Liver (tissue), 8 donors: ENCODE measurements at regions not wholly inside any gene's neighbourhood (a gene's known extent, or its start where the extent isn't known, plus 50 kb on each side); places are given as distances from the start of the nearest gene placed in this dataset.

Source experiments
- DNase-seq: peaks from one replicate; pipeline ENCODE4 v3.0.0-alpha.2; 2017; ENCODE audit warnings: low spot score
- H3K27ac ChIP-seq, 2 donors: one replicate each; pipeline ENCODE4 v1.7.0; 2013; ENCODE audit warnings: inconsistent platforms in 2 of 2, low read length in 2 of 2, control low read depth in 1 of 2, low read depth in 1 of 2, mild to moderate bottlenecking in 1 of 2
- H3K27me3 ChIP-seq, 4 donors: one replicate each; pipeline versions ENCODE4 v1.6.1 to v1.7.0; 2013; ENCODE audit warnings: low read length in 3 of 4, inconsistent platforms in 1 of 4, mild to moderate bottlenecking in 1 of 4, moderate library complexity in 1 of 4; ENCODE audit not compliant: control insufficient read depth in 4 of 4, insufficient read depth in 4 of 4
- H3K36me3 ChIP-seq, 4 donors: one replicate each; pipeline versions ENCODE4 v1.6.1 to v1.7.0; 2013; ENCODE audit warnings: low read length in 3 of 4, mild to moderate bottlenecking in 3 of 4, low read depth in 1 of 4, moderate library complexity in 1 of 4; ENCODE audit not compliant: control insufficient read depth in 4 of 4, insufficient read depth in 3 of 4
- H3K4me1 ChIP-seq, 4 donors: one replicate each; pipeline versions ENCODE4 v1.6.1 to v1.7.0; 2013; ENCODE audit warnings: low read length in 3 of 4, mild to moderate bottlenecking in 3 of 4, moderate library complexity in 1 of 4; ENCODE audit not compliant: control insufficient read depth in 4 of 4, insufficient read depth in 4 of 4
- H3K4me3 ChIP-seq, 3 donors: one replicate each; pipeline versions ENCODE4 v1.6.1 to v1.7.0; 2013; ENCODE audit warnings: low read length in 3 of 3, control low read depth in 1 of 3, low read depth in 1 of 3, mild to moderate bottlenecking in 1 of 3
- H3K9ac ChIP-seq, 2 donors: one replicate each; pipeline ENCODE4 v1.7.0; 2013; ENCODE audit warnings: low read length in 2 of 2, mild to moderate bottlenecking in 2 of 2, moderate library complexity in 2 of 2, control low read depth in 1 of 2, low read depth in 1 of 2
- H3K9me3 ChIP-seq, 4 donors: one replicate each; pipeline versions ENCODE4 v1.6.1 to v1.7.0; 2013; ENCODE audit warnings: low read length in 3 of 4; ENCODE audit not compliant: control insufficient read depth in 4 of 4
- FOXA1 ChIP-seq: IDR thresholded peaks from 2 replicates; pipeline ENCODE4 v1.6.1; 2016; ENCODE audit warnings: antibody characterized with exemption
- GABPA ChIP-seq, 2 donors: IDR thresholded peaks in 1 of 2; conservative IDR thresholded peaks in 1 of 2; 2 replicates each; pipeline ENCODE4 v1.6.1; 2016; ENCODE audit warnings: antibody characterized with exemption in 2 of 2, mild to moderate bottlenecking in 1 of 2, moderate library complexity in 1 of 2
- HNF4A ChIP-seq, 2 donors: conservative IDR thresholded peaks; 2 replicates each; pipeline ENCODE4 v1.6.1; 2016; ENCODE audit warnings: antibody characterized with exemption in 2 of 2, mild to moderate bottlenecking in 2 of 2
- HNF4G ChIP-seq: IDR thresholded peaks from 2 replicates; pipeline ENCODE4 v1.6.1; 2016; ENCODE audit warnings: antibody characterized with exemption
- JUND ChIP-seq, 2 donors: IDR thresholded peaks; 2 replicates each; pipeline ENCODE4 v1.6.1; 2016; ENCODE audit warnings: antibody characterized with exemption in 2 of 2
- MAX ChIP-seq: IDR thresholded peaks from 2 replicates; pipeline ENCODE4 v1.6.1; 2016; ENCODE audit warnings: antibody characterized with exemption
- NR2F2 ChIP-seq: IDR thresholded peaks from 2 replicates; pipeline ENCODE4 v1.6.1; 2016; ENCODE audit warnings: antibody characterized with exemption
- RAD21 ChIP-seq, 2 donors: IDR thresholded peaks; 2 replicates each; pipeline ENCODE4 v1.6.1; 2016; ENCODE audit warnings: antibody characterized with exemption in 2 of 2, mild to moderate bottlenecking in 2 of 2
- RXRA ChIP-seq, 2 donors: IDR thresholded peaks; 2 replicates each; pipeline ENCODE4 v1.6.1; 2017 to 2018; ENCODE audit warnings: antibody characterized with exemption in 2 of 2, mild to moderate bottlenecking in 1 of 2
- SP1 ChIP-seq: IDR thresholded peaks from 2 replicates; pipeline ENCODE4 v1.6.1; 2018; ENCODE audit warnings: antibody characterized with exemption, mild to moderate bottlenecking
- YY1 ChIP-seq: IDR thresholded peaks from 2 replicates; pipeline ENCODE4 v1.6.1; 2016; ENCODE audit warnings: antibody characterized with exemption, mild to moderate bottlenecking
- WGBS: extraction: QIAGEN DNeasy Blood & Tissue Kit; methylation state at CpG from one replicate; pipeline ENCODE4 v1.1.7; 2013; 5-methylcytosine and 5-hydroxymethylcytosine counted together
- TF ChIP-seq, protein P1 (sequence below): fragments of 150-350 bp; IDR thresholded peaks from 2 replicates; pipeline ENCODE4 v1.5.1; 2017; ENCODE audit warnings: improper control_type of control experiment, low read depth, low read length; ENCODE audit not compliant: missing input control
- TF ChIP-seq, protein P2 (sequence below): IDR thresholded peaks from 2 replicates; pipeline ENCODE4 v1.6.1; 2016; ENCODE audit warnings: antibody characterized with exemption, mild to moderate bottlenecking
- TF ChIP-seq, protein P3 (sequence below): IDR thresholded peaks from 2 replicates; pipeline ENCODE4 v1.6.1; 2016; ENCODE audit warnings: antibody characterized with exemption
- donor health status: healthy.
- donor health status: healthy.
- donor health status: healthy.
- donor health status: healthy.
- donor health status: healthy.

DNA sequence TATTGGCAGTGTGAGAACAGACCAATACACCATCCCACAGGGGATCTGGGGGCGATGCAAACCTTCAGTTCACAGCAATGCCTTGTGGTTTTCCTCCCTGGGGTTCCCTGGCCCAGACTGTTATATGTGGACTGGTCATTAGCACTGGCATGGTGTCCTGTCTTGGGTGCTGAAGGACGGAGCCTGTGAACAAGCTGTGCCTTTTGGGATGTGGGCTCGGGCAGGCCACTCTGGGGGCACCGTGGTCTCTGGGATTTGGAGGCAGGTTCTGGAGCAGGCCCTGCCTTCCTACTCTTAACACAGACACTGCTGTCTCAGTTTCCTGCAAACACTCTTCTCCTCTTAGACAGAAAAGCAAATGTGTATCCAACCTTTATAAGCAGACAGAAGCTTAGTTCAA is 93.0 kb upstream of the ADRA2C start:
- WGBS, result 85% methylated on average over 4 of the region's 4 CpGs
- Histone ChIP-seq H3K27me3 (peaks cover 0 to 3% (median 0%) of the 10 kb centered on the region in 4 donors), H3K4me1 (no peaks in the 10 kb centered on the region), H3K27ac (no peak overlapping the region), H3K4me3 (no peak overlapping the region), H3K9me3 (no peaks in the 10 kb centered on the region), H3K36me3 (no peaks in the 10 kb centered on the region), H3K9ac (no peak overlapping the region)
- DNase-seq, result no peak
- no peak for TF ChIP-seq MAX
- TF ChIP-seq HNF4A (conservative IDR thresholded peaks at IDR 0.05), result no peak
- TF ChIP-seq FOXA1, result no peak
- no peak for TF ChIP-seq GABPA (IDR thresholded peaks at IDR 0.05 in 1 of 2, conservative IDR thresholded peaks at IDR 0.05 in 1 of 2)
- no peak for TF ChIP-seq NR2F2
- TF ChIP-seq, protein P1, sequence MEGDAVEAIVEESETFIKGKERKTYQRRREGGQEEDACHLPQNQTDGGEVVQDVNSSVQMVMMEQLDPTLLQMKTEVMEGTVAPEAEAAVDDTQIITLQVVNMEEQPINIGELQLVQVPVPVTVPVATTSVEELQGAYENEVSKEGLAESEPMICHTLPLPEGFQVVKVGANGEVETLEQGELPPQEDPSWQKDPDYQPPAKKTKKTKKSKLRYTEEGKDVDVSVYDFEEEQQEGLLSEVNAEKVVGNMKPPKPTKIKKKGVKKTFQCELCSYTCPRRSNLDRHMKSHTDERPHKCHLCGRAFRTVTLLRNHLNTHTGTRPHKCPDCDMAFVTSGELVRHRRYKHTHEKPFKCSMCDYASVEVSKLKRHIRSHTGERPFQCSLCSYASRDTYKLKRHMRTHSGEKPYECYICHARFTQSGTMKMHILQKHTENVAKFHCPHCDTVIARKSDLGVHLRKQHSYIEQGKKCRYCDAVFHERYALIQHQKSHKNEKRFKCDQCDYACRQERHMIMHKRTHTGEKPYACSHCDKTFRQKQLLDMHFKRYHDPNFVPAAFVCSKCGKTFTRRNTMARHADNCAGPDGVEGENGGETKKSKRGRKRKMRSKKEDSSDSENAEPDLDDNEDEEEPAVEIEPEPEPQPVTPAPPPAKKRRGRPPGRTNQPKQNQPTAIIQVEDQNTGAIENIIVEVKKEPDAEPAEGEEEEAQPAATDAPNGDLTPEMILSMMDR, result no peak
- TF ChIP-seq RAD21 (IDR thresholded peaks at IDR 0.05), result no peak
- no peak for TF ChIP-seq JUND (IDR thresholded peaks at IDR 0.05)

DNA sequence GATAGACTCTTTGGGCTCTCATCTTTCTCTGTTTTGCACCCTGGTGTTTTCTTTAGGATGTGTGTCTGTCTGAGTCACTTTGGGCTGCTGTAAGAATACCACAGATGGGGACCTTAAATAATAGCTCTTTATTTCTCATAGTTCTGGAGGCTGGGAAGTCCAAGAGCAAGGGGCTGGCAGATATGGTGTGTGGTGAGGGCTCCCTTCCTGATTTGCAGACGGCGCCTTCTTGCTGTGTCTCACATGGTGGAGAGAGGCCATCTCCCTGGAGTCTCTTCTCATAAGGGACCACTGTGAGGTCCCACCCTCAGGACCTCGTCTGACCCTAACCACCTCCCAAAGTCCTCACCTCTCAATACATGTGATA is 93.7 kb upstream of the ADRA2C start:
- WGBS, result 93% methylated on average over 3 of the region's 3 CpGs
- Histone ChIP-seq H3K9ac (no peak overlapping the region), H3K36me3 (no peaks in the 10 kb centered on the region), H3K27ac (no peak overlapping the region), H3K27me3 (peaks cover 0 to 3% (median 0%) of the 10 kb centered on the region in 4 donors), H3K9me3 (peaks cover 0 to 1% (median 0%) of the 10 kb centered on the region in 4 donors), H3K4me3 (no peak overlapping the region), H3K4me1 (no peaks in the 10 kb centered on the region)
- TF ChIP-seq, protein P2, sequence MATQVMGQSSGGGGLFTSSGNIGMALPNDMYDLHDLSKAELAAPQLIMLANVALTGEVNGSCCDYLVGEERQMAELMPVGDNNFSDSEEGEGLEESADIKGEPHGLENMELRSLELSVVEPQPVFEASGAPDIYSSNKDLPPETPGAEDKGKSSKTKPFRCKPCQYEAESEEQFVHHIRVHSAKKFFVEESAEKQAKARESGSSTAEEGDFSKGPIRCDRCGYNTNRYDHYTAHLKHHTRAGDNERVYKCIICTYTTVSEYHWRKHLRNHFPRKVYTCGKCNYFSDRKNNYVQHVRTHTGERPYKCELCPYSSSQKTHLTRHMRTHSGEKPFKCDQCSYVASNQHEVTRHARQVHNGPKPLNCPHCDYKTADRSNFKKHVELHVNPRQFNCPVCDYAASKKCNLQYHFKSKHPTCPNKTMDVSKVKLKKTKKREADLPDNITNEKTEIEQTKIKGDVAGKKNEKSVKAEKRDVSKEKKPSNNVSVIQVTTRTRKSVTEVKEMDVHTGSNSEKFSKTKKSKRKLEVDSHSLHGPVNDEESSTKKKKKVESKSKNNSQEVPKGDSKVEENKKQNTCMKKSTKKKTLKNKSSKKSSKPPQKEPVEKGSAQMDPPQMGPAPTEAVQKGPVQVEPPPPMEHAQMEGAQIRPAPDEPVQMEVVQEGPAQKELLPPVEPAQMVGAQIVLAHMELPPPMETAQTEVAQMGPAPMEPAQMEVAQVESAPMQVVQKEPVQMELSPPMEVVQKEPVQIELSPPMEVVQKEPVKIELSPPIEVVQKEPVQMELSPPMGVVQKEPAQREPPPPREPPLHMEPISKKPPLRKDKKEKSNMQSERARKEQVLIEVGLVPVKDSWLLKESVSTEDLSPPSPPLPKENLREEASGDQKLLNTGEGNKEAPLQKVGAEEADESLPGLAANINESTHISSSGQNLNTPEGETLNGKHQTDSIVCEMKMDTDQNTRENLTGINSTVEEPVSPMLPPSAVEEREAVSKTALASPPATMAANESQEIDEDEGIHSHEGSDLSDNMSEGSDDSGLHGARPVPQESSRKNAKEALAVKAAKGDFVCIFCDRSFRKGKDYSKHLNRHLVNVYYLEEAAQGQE, result no peak
- TF ChIP-seq JUND (IDR thresholded peaks at IDR 0.05), result no peak
- TF ChIP-seq GABPA (IDR thresholded peaks at IDR 0.05 in 1 of 2, conservative IDR thresholded peaks at IDR 0.05 in 1 of 2), result no peak
- TF ChIP-seq YY1, result no peak
- TF ChIP-seq RXRA (IDR thresholded peaks at IDR 0.05), result no peak
- no peak for TF ChIP-seq SP1
- TF ChIP-seq RAD21 (IDR thresholded peaks at IDR 0.05), result no peak
- TF ChIP-seq HNF4G, result no peak
- no peak for TF ChIP-seq MAX
- TF ChIP-seq FOXA1, result no peak
- TF ChIP-seq, protein P3, sequence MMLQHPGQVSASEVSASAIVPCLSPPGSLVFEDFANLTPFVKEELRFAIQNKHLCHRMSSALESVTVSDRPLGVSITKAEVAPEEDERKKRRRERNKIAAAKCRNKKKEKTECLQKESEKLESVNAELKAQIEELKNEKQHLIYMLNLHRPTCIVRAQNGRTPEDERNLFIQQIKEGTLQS, result no peak
- no peak for TF ChIP-seq HNF4A (conservative IDR thresholded peaks at IDR 0.05)
- DNase-seq, result no peak
